RPMI8226 (cell line): ENCODE measurements at regions not wholly inside any gene's neighbourhood (a gene's known extent, or its start where the extent isn't known, plus 50 kb on each side); places are given as distances from the start of the nearest gene placed in this dataset.
"Not testable (repeated sequence)": the region's sequence is repeated elsewhere in the genome, so short reads cannot be mapped to it uniquely, and the experiment has no call there.

Experiments
- DNase-seq: peaks from one replicate; pipeline ENCODE4 v3.0.0-alpha.2; 2015

DNA sequence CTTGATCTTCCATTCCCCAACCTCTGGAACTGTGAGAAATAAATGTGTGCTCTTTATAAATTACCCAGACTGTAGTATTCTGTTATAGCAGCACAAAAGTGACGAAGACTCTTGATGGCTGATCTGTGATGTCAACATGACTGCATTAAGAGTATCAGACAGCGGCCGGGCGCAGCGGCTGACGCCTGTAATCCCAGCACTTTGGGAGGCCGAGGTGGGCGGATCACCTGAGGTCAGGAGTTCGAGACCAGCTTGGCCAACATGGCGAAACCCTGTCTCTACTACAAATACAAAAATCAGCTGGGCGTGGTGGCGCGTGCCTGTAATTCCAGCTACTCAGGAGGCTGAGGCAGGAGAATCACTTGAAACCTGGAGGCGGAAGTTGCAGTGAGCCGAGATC is 56.3 kb upstream of the ARL4C start:
- not testable (repeated sequence) for DNase-seq

DNA sequence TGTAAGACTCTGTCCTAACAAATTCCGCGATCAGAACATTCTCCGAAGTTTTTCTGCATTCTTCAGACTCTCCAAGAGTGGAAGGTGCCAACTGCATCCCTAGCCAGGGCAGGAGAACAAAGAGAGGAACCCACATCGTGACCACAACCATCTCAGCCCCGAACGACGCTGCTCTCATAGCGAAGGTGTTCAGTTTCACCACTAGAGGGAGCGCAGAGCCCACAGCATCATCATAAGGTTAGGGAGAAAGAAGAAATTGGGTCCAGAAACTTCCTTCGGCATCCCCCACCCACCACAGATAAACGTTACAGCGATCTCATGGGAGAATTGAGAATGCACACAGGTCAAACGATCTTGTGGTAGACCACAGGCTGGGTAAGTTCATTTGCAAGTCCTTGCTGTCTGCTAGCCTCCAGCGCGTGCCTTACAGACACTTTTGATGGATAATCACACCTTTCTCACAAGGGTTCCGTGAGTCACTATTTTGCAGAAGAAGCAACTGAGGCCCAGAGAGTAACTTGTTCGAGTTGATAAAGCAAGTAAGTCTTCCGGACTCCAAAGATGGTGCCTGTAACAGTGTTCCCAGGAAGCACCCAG is 53.7 kb upstream of the ARL4C start:
- DNase-seq, result peak; percentile 59

DNA sequence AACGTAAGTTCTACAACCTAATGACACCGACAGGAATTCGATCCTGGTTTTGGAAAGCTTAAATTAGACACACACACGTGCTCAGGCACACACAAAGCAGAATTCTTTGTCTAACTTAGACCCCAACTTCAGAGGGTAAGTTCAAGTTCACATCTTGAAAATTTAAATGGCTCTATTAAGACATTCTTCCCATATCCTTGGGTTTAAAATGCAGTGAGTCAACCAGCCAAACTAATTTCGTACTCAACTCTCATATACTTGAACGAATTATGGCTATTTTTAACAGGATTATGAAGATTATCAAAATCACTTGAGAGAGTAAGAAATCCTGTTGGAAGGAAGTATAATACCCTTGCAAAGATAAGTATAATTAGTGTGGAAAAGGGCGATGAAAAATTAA is 53.2 kb upstream of the ARL4C start:
- DNase-seq, result no peak

DNA sequence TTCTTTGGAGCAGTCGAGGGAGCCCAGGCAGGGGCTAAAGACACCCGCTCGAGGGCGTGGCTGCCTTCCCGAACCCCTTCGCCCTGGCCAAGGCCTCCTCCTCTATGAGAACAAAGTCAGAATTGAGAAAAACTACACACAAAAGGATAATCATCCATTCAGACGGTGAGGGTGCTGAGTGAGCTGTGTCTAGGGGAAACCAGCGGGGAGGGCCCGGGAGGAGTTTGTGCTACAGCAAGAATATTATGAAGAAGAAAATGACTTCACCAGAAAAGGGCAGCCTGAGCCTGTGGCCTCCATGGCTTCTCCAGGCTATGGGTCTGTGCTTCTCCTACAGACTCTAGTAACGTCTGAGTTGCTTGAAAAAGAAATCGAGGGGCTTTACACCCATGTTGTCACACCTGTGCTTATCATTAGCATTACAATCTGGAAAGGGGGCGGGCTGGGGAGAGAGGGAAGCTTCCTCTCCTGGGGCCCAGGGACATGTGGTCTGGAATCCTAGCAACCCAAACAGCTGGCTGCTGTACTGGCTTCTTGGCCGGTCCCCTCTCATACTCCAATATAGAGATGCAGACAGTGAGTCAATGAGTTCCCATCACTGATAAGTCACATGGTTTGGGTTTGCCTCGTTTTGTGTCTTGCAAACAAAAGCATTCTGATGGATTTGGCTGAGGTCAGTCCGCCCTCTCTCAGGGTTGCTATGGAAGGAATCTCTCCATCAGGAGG is 52.0 kb upstream of the ARL4C start:
- DNase-seq, result no peak

DNA sequence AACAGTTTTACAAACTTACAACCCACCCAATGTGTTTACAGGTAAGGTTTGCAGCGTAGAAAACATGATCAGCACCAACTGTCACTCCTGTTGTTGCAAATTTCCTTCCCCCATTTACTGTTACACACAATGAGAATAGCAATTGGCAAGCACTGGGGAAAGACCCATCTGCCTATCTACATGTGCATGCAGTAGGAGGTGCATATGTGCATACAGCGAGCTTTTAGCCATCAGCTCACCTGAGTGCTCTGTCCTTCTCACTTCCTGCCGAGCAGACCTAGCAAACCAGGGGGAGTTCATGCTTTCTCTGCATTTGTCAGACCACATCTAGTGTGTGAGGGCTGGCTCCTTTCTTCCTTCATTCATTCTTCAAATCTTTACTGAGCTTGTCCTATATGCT is 49.9 kb upstream of the ARL4C start:
- DNase-seq, result no peak
